HG03460 (cell line): ENCODE measurements at regions not wholly inside any gene's neighbourhood (a gene's known extent, or its start where the extent isn't known, plus 50 kb on each side); places are given as distances from the start of the nearest gene placed in this dataset.
"Not testable (repeated sequence)": the region's sequence is repeated elsewhere in the genome, so short reads cannot be mapped to it uniquely, and the experiment has no call there.

Experiments
- ATAC-seq: cut with Tn5 transposase; IDR thresholded peaks from one replicate; pipeline ENCODE4 v1.9.1; 2021; ENCODE audit not compliant: unreplicated experiment

GRCh38 chr2:195228547-195228946 is 428.5 kb upstream of the SLC39A10 start:
- ATAC-seq: not testable (repeated sequence)

GRCh38 chr2:195214072-195214471 is 443.0 kb upstream of the SLC39A10 start:
- no peak for ATAC-seq

GRCh38 chr2:195212586-195212985 is 444.4 kb upstream of the SLC39A10 start:
- ATAC-seq: no peak

- ATAC-seq: no peak
These were observed 454.7 kb upstream of the SLC39A10 start for GRCh38 chr2:195202163-195202845.

GRCh38 chr2:195199864-195200263 is 457.2 kb upstream of the SLC39A10 start:
- ATAC-seq: no peak

- ATAC-seq: no peak
These were observed 475.8 kb upstream of the SLC39A10 start for GRCh38 chr2:195181059-195181705.

- no peak for ATAC-seq
These were observed 488.7 kb upstream of the SLC39A10 start for GRCh38 chr2:195168369-195168768.

- ATAC-seq: no peak
These were observed 492.1 kb upstream of the SLC39A10 start for GRCh38 chr2:195164930-195165329.

- no peak for ATAC-seq
These were observed 494.1 kb upstream of the SLC39A10 start for GRCh38 chr2:195162918-195163317.

- ATAC-seq: no peak
These were observed 494.8 kb upstream of the SLC39A10 start for GRCh38 chr2:195162194-195162593.

- ATAC-seq: no peak
These were observed 496.1 kb upstream of the SLC39A10 start for GRCh38 chr2:195160963-195161362.

- ATAC-seq: no peak
These were observed 505.3 kb upstream of the SLC39A10 start for GRCh38 chr2:195151711-195152110.

- ATAC-seq: no peak
These were observed 506.2 kb upstream of the SLC39A10 start for GRCh38 chr2:195150819-195151218.

- no peak for ATAC-seq
These were observed 509.0 kb upstream of the SLC39A10 start for GRCh38 chr2:195148004-195148403.

- ATAC-seq: no peak
These were observed 510.1 kb upstream of the SLC39A10 start for GRCh38 chr2:195146761-195147541.

GRCh38 chr2:195138435-195138834 is 518.6 kb upstream of the SLC39A10 start:
- ATAC-seq: no peak

- not testable (repeated sequence) for ATAC-seq
These were observed 531.1 kb upstream of the SLC39A10 start for GRCh38 chr2:195125889-195126288.

GRCh38 chr2:195124391-195125079 is 532.5 kb upstream of the SLC39A10 start:
- no peak for ATAC-seq

GRCh38 chr2:195122653-195123052 is 534.4 kb upstream of the SLC39A10 start:
- no peak for ATAC-seq

GRCh38 chr2:195121341-195121740 is 535.7 kb upstream of the SLC39A10 start:
- no peak for ATAC-seq

GRCh38 chr2:195119231-195119630 is 537.8 kb upstream of the SLC39A10 start:
- ATAC-seq: no peak
